GM12873 (cell line): ENCODE measurements at regions not wholly inside any gene's neighbourhood (a gene's known extent, or its start where the extent isn't known, plus 50 kb on each side); places are given as distances from the start of the nearest gene placed in this dataset.

Experiments
- CTCF ChIP-seq: IDR thresholded peaks from 2 replicates; pipeline ENCODE4 v1.5.1; 2012; ENCODE audit warnings: low read depth, mild to moderate bottlenecking, moderate library complexity, low read length, control low read depth; ENCODE audit not compliant: insufficient read depth; ENCODE audit errors: missing control alignments

GRCh38 chr16:58801838-58802237, 67.7 kb upstream of the GOT2 start:
- TF ChIP-seq CTCF = no peak

- no peak for TF ChIP-seq CTCF
Measured at GRCh38 chr16:58797137-58797801, 63.2 kb upstream of the GOT2 start.

- TF ChIP-seq CTCF = no peak
Measured at GRCh38 chr16:58793366-58793765, 59.2 kb upstream of the GOT2 start.

- TF ChIP-seq CTCF = no peak
Measured at GRCh38 chr16:58792188-58792587, 58.1 kb upstream of the GOT2 start.

- TF ChIP-seq CTCF = no peak
Measured at GRCh38 chr16:58789351-58789750, 55.2 kb upstream of the GOT2 start.
